Cardiac septum (tissue), 1 donor: ENCODE measurements at regions not wholly inside any gene's neighbourhood (a gene's known extent, or its start where the extent isn't known, plus 50 kb on each side); places are given as distances from the start of the nearest gene placed in this dataset. TPM values are rescaled to one million over a fixed set of nuclear protein-coding genes. Genes with fewer than 3 reads are reported as not detected.

ENCODE experiments used
- DNase-seq: peaks from one replicate; pipeline ENCODE4 v3.0.0-alpha.2; 2020; ENCODE audit warnings: low spot score
- intact Hi-C: fragments of 100-400 bp; cut with DNase I; formaldehyde crosslinking; loops from one replicate; pipeline ENCODE4 v1.14.0; 2022
- microRNA-seq: library from miRNA; unstranded; fragments of <30 nt; microRNA quantifications from one replicate; pipeline ENCODE4 v1.2.0, GENCODE V29; 2020
- donor health status: DM: no; HTN: no; CAD: no.

- no peak for DNase-seq
- intact Hi-C loops: no loop called here
These were observed 537.9 kb downstream of the PLXDC2 start for GRCh38 chr10:20354166-20354565.

DNA sequence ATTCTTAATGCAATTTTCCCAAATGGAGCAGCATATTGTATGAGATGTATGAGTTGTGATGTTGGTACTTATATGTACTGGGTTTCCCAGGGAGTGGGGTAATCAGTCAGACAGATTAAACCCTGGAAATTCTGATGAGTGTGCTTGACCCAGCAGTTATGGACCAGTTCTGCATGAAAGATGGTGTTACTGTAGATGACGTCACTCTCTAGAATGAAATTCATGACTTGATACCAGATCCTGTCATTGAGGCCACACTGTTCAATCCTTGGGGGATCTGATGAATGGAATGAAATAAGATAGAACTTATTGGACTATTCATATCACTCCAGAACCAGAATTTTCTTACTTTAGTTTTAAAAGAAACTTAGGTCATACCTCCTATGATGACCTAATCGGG is 534.3 kb downstream of the PLXDC2 start:
- DNase-seq: no peak
- intact Hi-C loops: no loop called here

GRCh38 chr10:20343036-20343435 is 526.8 kb downstream of the PLXDC2 start:
- intact Hi-C loops: no loop called here
- DNase-seq: no peak

Small RNA genes in the stretch of these regions (microRNA-seq; reads per million reads assigned to microRNA genes)
- not detected for gene MIR4675
